ENCODE measurements at regions not wholly inside any gene's neighbourhood (a gene's known extent, or its start where the extent isn't known, plus 50 kb on each side); places are given as distances from the start of the nearest gene placed in this dataset.

GRCh38 chr2:221346411-221346810 is 225.7 kb downstream of the EPHA4 start:
- DNase-seq (ENCODE audit: low read depth in 2 of 2), result no peak

GRCh38 chr2:221347471-221347870 is 224.6 kb downstream of the EPHA4 start:
- no peak for DNase-seq (ENCODE audit: low read depth in 2 of 2)

GRCh38 chr2:221350616-221351015 is 221.5 kb downstream of the EPHA4 start:
- DNase-seq (ENCODE audit: low read depth in 2 of 2), result no peak

GRCh38 chr2:221353201-221353600 is 218.9 kb downstream of the EPHA4 start:
- DNase-seq (ENCODE audit: low read depth in 2 of 2), result no peak

GRCh38 chr2:221360312-221360711 is 211.8 kb downstream of the EPHA4 start:
- no peak for DNase-seq (ENCODE audit: low read depth in 2 of 2)

GRCh38 chr2:221360742-221361141 is 211.4 kb downstream of the EPHA4 start:
- no peak for DNase-seq (ENCODE audit: low read depth in 2 of 2)

GRCh38 chr2:221361633-221362032 is 210.5 kb downstream of the EPHA4 start:
- no peak for DNase-seq (ENCODE audit: low read depth in 2 of 2)

- DNase-seq (ENCODE audit: low read depth in 2 of 2), result no peak
These were observed 207.4 kb downstream of the EPHA4 start for GRCh38 chr2:221364672-221365071.

All from activated CD4-positive, alpha-beta T cell treated with anti-CD3 and anti-CD28 coated beads for 24 hours (primary cell).